ENCODE measurements at regions not wholly inside any gene's neighbourhood (a gene's known extent, or its start where the extent isn't known, plus 50 kb on each side); places are given as distances from the start of the nearest gene placed in this dataset.

DNA sequence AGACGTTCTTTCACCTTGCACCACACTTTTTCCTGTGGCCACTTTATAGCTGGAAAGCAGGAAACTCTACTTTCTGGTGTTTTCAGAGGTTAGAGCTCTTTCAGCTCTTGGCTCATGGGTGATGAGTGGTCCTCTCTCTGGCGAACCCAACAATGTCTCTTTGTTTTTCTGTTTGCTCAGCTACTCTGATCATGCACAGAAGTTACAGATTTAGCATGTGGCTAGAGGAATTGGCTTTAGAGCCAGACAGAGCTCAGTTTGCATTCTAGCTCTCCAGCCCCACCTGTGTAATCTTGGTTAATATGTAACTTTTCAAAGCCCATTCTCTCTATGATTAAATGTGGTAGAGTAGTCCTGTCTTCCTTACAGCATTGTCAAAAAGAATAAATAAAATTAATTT, 225.2 kb downstream of the HAPSTR1 start:
- POLR2A ChIA-PET: no interaction called here
- no peak for ATAC-seq
- Mint-ChIP-seq H3K4me1 (no peaks in the 10 kb centered on the region), H3K27ac (no peak overlapping the region), H3K36me3 (no peaks in the 10 kb centered on the region), H3K4me3 (no peak overlapping the region), H3K27me3 (peaks cover 0 to 12% (median 4%) of the 10 kb centered on the region in 5 donors), H3K9me3 (peaks cover 5 to 63% (median 13%) of the 10 kb centered on the region in 11 donors)
- H3K27ac ChIP-seq (ENCODE audit: low read depth, low read length): no peak overlapping the region
- DNase-seq: no peak
- H3K4me3 ChIP-seq (ENCODE audit: low read length): no peak overlapping the region
- H3K27me3 ChIP-seq (ENCODE audit: control insufficient read depth in 2 of 2, insufficient read depth in 2 of 2, low read length in 2 of 2): no peaks in the 10 kb centered on the region
- peaks cover 0 to 15% (median 0%) of the 10 kb centered on the region in 3 experiments for H3K9me3 ChIP-seq (ENCODE audit: control insufficient read depth in 2 of 3, low read length in 3 of 3)
- CTCF ChIA-PET: interaction anchor here (1.3 kb wide), 1 partner anchor 9 kb away, joined by 3 read pairs; no protein-coding TSS in a partner anchor
- no peaks in the 10 kb centered on the region for H3K4me1 ChIP-seq (ENCODE audit: control insufficient read depth in 2 of 2, insufficient read depth in 2 of 2, low read length in 2 of 2)
- intact Hi-C loops (cut with micrococcal nuclease): no loop called here
- no peaks in the 10 kb centered on the region for H3K36me3 ChIP-seq (ENCODE audit: control insufficient read depth in 2 of 3, insufficient read depth in 3 of 3, low read length in 3 of 3)

DNA sequence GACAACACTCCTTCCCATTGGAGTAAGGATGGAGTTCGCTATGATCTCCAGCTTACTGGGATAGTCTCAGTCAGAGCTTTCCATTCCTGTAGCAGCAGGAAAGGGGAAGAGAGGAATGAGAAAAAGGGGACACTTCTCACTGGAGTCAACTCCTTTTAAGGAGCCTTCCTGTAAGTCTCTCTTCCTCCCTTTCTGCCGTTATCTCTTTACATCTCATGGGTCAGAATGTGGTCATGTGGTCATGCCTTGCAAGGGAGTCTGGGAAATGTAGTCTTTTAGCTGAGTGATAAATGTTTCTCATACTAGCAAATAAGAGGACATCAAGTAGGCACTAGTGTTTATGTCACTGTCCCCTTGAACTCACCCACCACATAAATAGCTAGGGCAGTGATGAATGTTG, 227.3 kb downstream of the HAPSTR1 start:
- POLR2A ChIA-PET: no interaction called here
- no peaks in the 10 kb centered on the region for H3K36me3 Mint-ChIP-seq
- DNase-seq: no peak
- no peak for ATAC-seq
- Histone ChIP-seq H3K27ac (ENCODE audit: low read depth, low read length) (no peak overlapping the region), H3K9me3 (ENCODE audit: control insufficient read depth in 2 of 3, low read length in 3 of 3) (peaks cover 0 to 11% (median 0%) of the 10 kb centered on the region in 3 experiments), H3K4me3 (ENCODE audit: low read length) (no peak overlapping the region), H3K27me3 (ENCODE audit: control insufficient read depth in 2 of 2, insufficient read depth in 2 of 2, low read length in 2 of 2) (no peaks in the 10 kb centered on the region), H3K36me3 (ENCODE audit: control insufficient read depth in 2 of 3, insufficient read depth in 3 of 3, low read length in 3 of 3) (no peaks in the 10 kb centered on the region), H3K4me1 (ENCODE audit: control insufficient read depth in 2 of 2, insufficient read depth in 2 of 2, low read length in 2 of 2) (no peaks in the 10 kb centered on the region)
- H3K4me3 Mint-ChIP-seq: no peak overlapping the region
- H3K27me3 Mint-ChIP-seq: peaks cover 0 to 12% (median 4%) of the 10 kb centered on the region in 5 donors
- no peaks in the 10 kb centered on the region for H3K4me1 Mint-ChIP-seq
- CTCF ChIA-PET: no interaction called here
- intact Hi-C loops (cut with micrococcal nuclease): no loop called here
- H3K9me3 Mint-ChIP-seq: peaks cover 6 to 55% (median 14%) of the 10 kb centered on the region in 11 donors
- no peak overlapping the region for H3K27ac Mint-ChIP-seq

GRCh38 chr16:9322769-9323168, 231.3 kb downstream of the HAPSTR1 start:
- Histone ChIP-seq H3K4me1 (ENCODE audit: control insufficient read depth in 2 of 2, insufficient read depth in 2 of 2, low read length in 2 of 2) (no peaks in the 10 kb centered on the region), H3K27ac (ENCODE audit: low read depth, low read length) (no peak overlapping the region), H3K4me3 (ENCODE audit: low read length) (no peak overlapping the region), H3K36me3 (ENCODE audit: control insufficient read depth in 2 of 3, insufficient read depth in 3 of 3, low read length in 3 of 3) (no peaks in the 10 kb centered on the region), H3K27me3 (ENCODE audit: control insufficient read depth in 2 of 2, insufficient read depth in 2 of 2, low read length in 2 of 2) (no peaks in the 10 kb centered on the region), H3K9me3 (ENCODE audit: control insufficient read depth in 2 of 3, low read length in 3 of 3) (peaks cover 0 to 11% (median 0%) of the 10 kb centered on the region in 3 experiments)
- POLR2A ChIA-PET: no interaction called here
- peaks cover 7 to 41% (median 10%) of the 10 kb centered on the region in 11 donors for H3K9me3 Mint-ChIP-seq
- H3K4me1 Mint-ChIP-seq: no peaks in the 10 kb centered on the region
- H3K4me3 Mint-ChIP-seq: no peak overlapping the region
- DNase-seq: no peak
- H3K36me3 Mint-ChIP-seq: peaks cover 0 to 3% (median 0%) of the 10 kb centered on the region in 5 donors
- intact Hi-C loops (cut with micrococcal nuclease): no loop called here
- H3K27me3 Mint-ChIP-seq: peaks cover 0 to 17% (median 5%) of the 10 kb centered on the region in 5 donors
- CTCF ChIA-PET: no interaction called here
- no peak overlapping the region for H3K27ac Mint-ChIP-seq
- no peak for ATAC-seq

- Mint-ChIP-seq H3K36me3 (peaks cover 0 to 3% (median 0%) of the 10 kb centered on the region in 5 donors), H3K4me3 (no peak overlapping the region), H3K9me3 (peaks cover 7 to 41% (median 10%) of the 10 kb centered on the region in 11 donors), H3K27ac (no peak overlapping the region), H3K4me1 (no peaks in the 10 kb centered on the region), H3K27me3 (peaks cover 0 to 19% (median 8%) of the 10 kb centered on the region in 5 donors)
- Histone ChIP-seq H3K27me3 (ENCODE audit: control insufficient read depth in 2 of 2, insufficient read depth in 2 of 2, low read length in 2 of 2) (no peaks in the 10 kb centered on the region), H3K4me3 (ENCODE audit: low read length) (no peak overlapping the region), H3K9me3 (ENCODE audit: control insufficient read depth in 2 of 3, low read length in 3 of 3) (peaks cover 0 to 11% (median 0%) of the 10 kb centered on the region in 3 experiments), H3K27ac (ENCODE audit: low read depth, low read length) (no peak overlapping the region), H3K36me3 (ENCODE audit: control insufficient read depth in 2 of 3, insufficient read depth in 3 of 3, low read length in 3 of 3) (no peaks in the 10 kb centered on the region), H3K4me1 (ENCODE audit: control insufficient read depth in 2 of 2, insufficient read depth in 2 of 2, low read length in 2 of 2) (no peaks in the 10 kb centered on the region)
- DNase-seq: no peak
- intact Hi-C loops (cut with micrococcal nuclease): no loop called here
- CTCF ChIA-PET: no interaction called here
- ATAC-seq: no peak
- POLR2A ChIA-PET: no interaction called here
Measured at GRCh38 chr16:9323170-9323569, 231.7 kb downstream of the HAPSTR1 start.

DNA sequence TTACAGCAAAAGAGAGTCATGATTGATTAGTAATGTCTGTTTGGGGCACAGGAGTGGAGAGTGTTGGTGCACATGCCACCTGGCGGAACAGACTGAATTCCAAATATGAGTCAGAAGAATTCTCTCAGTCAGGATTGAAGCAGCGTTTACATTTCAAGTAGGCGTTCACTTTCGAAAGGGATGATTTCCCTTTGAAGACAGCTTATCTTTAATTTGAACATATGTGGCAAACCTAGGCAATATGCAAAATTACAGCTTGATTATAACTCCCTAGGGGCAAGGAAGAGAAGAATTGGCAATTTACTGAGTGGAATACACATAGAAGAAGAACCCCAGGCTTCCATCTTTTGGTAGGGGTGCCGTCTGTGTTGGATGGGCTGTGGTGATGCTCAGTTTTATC, 235.8 kb downstream of the HAPSTR1 start:
- H3K4me3 Mint-ChIP-seq: no peak overlapping the region
- intact Hi-C loops (cut with micrococcal nuclease): no loop called here
- DNase-seq (no peak), ATAC-seq (no peak)
- Histone ChIP-seq H3K27ac (ENCODE audit: low read depth, low read length) (no peak overlapping the region), H3K36me3 (ENCODE audit: control insufficient read depth in 2 of 3, insufficient read depth in 3 of 3, low read length in 3 of 3) (no peaks in the 10 kb centered on the region), H3K4me1 (ENCODE audit: control insufficient read depth in 2 of 2, insufficient read depth in 2 of 2, low read length in 2 of 2) (no peaks in the 10 kb centered on the region), H3K4me3 (ENCODE audit: low read length) (no peak overlapping the region), H3K9me3 (ENCODE audit: control insufficient read depth in 2 of 3, low read length in 3 of 3) (no peaks in the 10 kb centered on the region), H3K27me3 (ENCODE audit: control insufficient read depth in 2 of 2, insufficient read depth in 2 of 2, low read length in 2 of 2) (no peaks in the 10 kb centered on the region)
- peaks cover 0 to 13% (median 3%) of the 10 kb centered on the region in 11 donors for H3K9me3 Mint-ChIP-seq
- H3K36me3 Mint-ChIP-seq: peaks cover 0 to 3% (median 0%) of the 10 kb centered on the region in 5 donors
- H3K27me3 Mint-ChIP-seq: peaks cover 0 to 11% (median 6%) of the 10 kb centered on the region in 5 donors
- H3K4me1 Mint-ChIP-seq: no peaks in the 10 kb centered on the region
- no peak overlapping the region for H3K27ac Mint-ChIP-seq
- POLR2A ChIA-PET: no interaction called here
- CTCF ChIA-PET: no interaction called here

GRCh38 chr16:9328411-9328810, 237.0 kb downstream of the HAPSTR1 start:
- Histone ChIP-seq H3K36me3 (ENCODE audit: control insufficient read depth in 2 of 3, insufficient read depth in 3 of 3, low read length in 3 of 3) (no peaks in the 10 kb centered on the region), H3K4me1 (ENCODE audit: control insufficient read depth in 2 of 2, insufficient read depth in 2 of 2, low read length in 2 of 2) (no peaks in the 10 kb centered on the region), H3K4me3 (ENCODE audit: low read length) (no peak overlapping the region), H3K9me3 (ENCODE audit: control insufficient read depth in 2 of 3, low read length in 3 of 3) (no peaks in the 10 kb centered on the region), H3K27ac (ENCODE audit: low read depth, low read length) (no peak overlapping the region), H3K27me3 (ENCODE audit: control insufficient read depth in 2 of 2, insufficient read depth in 2 of 2, low read length in 2 of 2) (no peaks in the 10 kb centered on the region)
- Mint-ChIP-seq H3K9me3 (peaks cover 0 to 17% (median 3%) of the 10 kb centered on the region in 11 donors), H3K27ac (no peak overlapping the region), H3K4me1 (no peaks in the 10 kb centered on the region), H3K36me3 (peaks cover 0 to 3% (median 0%) of the 10 kb centered on the region in 5 donors), H3K4me3 (no peak overlapping the region), H3K27me3 (peaks cover 0 to 15% (median 10%) of the 10 kb centered on the region in 5 donors)
- POLR2A ChIA-PET: no interaction called here
- DNase-seq (no peak), ATAC-seq (no peak)
- CTCF ChIA-PET: no interaction called here
- intact Hi-C loops (cut with micrococcal nuclease): no loop called here

DNA sequence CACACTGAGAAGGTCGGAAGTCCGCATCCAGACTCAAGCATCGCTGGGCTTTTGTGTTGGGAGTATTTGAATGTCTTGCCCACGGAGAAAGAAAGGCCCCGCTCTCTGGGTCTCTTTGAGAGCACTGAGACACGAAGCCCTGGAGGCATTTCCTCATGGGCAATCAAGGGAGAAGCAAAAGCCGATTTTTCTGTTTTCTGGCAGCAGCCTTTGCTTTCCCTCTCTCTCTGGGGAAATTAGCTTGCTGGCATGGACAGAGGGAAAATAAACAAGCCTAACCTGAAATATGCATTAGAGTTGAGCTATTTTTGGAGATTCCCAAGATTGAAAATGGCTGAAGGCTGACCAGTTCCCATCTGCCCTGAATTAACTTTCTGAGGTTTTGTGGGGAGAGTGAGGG, 238.7 kb downstream of the HAPSTR1 start:
- ChIA-PET CTCF (no interaction called here), POLR2A (no interaction called here)
- DNase-seq (no peak), ATAC-seq (no peak)
- H3K27me3 Mint-ChIP-seq: peaks cover 0 to 17% (median 10%) of the 10 kb centered on the region in 5 donors
- no peaks in the 10 kb centered on the region for H3K27me3 ChIP-seq (ENCODE audit: control insufficient read depth in 2 of 2, insufficient read depth in 2 of 2, low read length in 2 of 2)
- intact Hi-C loops (cut with micrococcal nuclease): no loop called here
- H3K4me3 Mint-ChIP-seq: no peak overlapping the region
- H3K9me3 ChIP-seq (ENCODE audit: control insufficient read depth in 2 of 3, low read length in 3 of 3): no peaks in the 10 kb centered on the region
- H3K27ac Mint-ChIP-seq: no peak overlapping the region
- H3K27ac ChIP-seq (ENCODE audit: low read depth, low read length): no peak overlapping the region
- no peak overlapping the region for H3K4me3 ChIP-seq (ENCODE audit: low read length)
- H3K36me3 ChIP-seq (ENCODE audit: control insufficient read depth in 2 of 3, insufficient read depth in 3 of 3, low read length in 3 of 3): no peaks in the 10 kb centered on the region
- H3K9me3 Mint-ChIP-seq: peaks cover 0 to 17% (median 3%) of the 10 kb centered on the region in 11 donors
- no peaks in the 10 kb centered on the region for H3K4me1 ChIP-seq (ENCODE audit: control insufficient read depth in 2 of 2, insufficient read depth in 2 of 2, low read length in 2 of 2)
- peaks cover 0 to 2% (median 0%) of the 10 kb centered on the region in 7 donors for H3K4me1 Mint-ChIP-seq
- peaks cover 0 to 3% (median 0%) of the 10 kb centered on the region in 5 donors for H3K36me3 Mint-ChIP-seq
